HL-60 (cell line): ENCODE measurements at regions not wholly inside any gene's neighbourhood (a gene's known extent, or its start where the extent isn't known, plus 50 kb on each side); places are given as distances from the start of the nearest gene placed in this dataset.

Experiments
- DNase-seq, 2 experiments: peaks; one replicate each; pipeline ENCODE4 v3.0.0-alpha.2; 2010 to 2020; ENCODE audit warnings: low read depth in 1 of 2, low spot score in 1 of 2
- H3K27ac ChIP-seq: fragments of 250-450 bp; sonication (Bioruptor Pico); replicated peaks from 2 replicates; pipeline ENCODE4 v1.5.1; 2020; ENCODE audit warnings: mild to moderate bottlenecking, moderate library complexity
- H3K27me3 ChIP-seq: fragments of 250-450 bp; sonication (Bioruptor Pico); 2 replicates; pipeline ENCODE4 v1.5.1; 2021; ENCODE audit warnings: mild to moderate bottlenecking, moderate library complexity; ENCODE audit not compliant: insufficient read depth, poor library complexity, severe bottlenecking
- H3K4me3 ChIP-seq: replicated peaks from 2 replicates; pipeline ENCODE4 v1.5.1; 2011; ENCODE audit warnings: mild to moderate bottlenecking, control low read depth, low read length; ENCODE audit not compliant: insufficient read depth
- GABPA ChIP-seq: IDR thresholded peaks from 2 replicates; pipeline ENCODE4 v1.6.1; 2012; ENCODE audit warnings: low read depth
- POLR2AphosphoS5 ChIP-seq: IDR thresholded peaks from 2 replicates; pipeline ENCODE4 v1.6.1; 2012; ENCODE audit warnings: low read depth
- SPI1 ChIP-seq: IDR thresholded peaks from 2 replicates; pipeline ENCODE4 v1.6.1; 2012; ENCODE audit warnings: low read depth, mild to moderate bottlenecking, borderline replicate concordance
- TF ChIP-seq, protein P1 (sequence below): IDR thresholded peaks from 2 replicates; pipeline ENCODE4 v1.6.1; 2012; ENCODE audit warnings: low read depth; ENCODE audit not compliant: insufficient replicate concordance
- TF ChIP-seq, protein P2 (sequence below): IDR thresholded peaks from one replicate; pipeline ENCODE4 v1.5.1; 2011; ENCODE audit warnings: low read length, control low read depth, inconsistent platforms; ENCODE audit not compliant: insufficient read depth

DNA sequence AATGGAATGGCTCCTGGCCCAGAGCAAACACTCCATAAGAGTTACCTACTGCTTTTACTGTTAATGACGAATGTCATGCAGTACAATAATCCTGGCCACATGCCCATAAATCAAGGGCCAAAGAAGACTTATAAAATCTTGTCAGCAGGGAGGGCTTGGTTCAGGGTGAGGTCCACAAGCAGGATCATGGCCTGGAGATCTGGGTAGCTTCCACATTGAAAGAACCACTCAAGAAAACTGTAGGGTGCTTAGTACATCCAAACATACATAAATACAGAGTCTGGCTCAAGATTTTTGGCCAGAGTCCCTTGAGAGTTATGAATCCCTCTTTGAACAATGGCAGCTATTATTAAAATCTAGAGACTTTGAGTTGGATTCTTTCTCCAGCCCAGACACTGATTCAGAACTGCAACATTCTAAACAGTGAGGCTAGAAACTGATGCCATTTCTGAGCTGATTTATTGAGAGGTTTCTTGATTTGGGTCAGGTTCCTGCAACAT lies 188.7 kb downstream of the CDC5L start:
- TF ChIP-seq GABPA: no peak
- Histone ChIP-seq H3K4me3 (no peak overlapping the region), H3K27ac (no peak overlapping the region), H3K27me3 (no peaks in the 10 kb centered on the region)
- no peak for DNase-seq

DNA sequence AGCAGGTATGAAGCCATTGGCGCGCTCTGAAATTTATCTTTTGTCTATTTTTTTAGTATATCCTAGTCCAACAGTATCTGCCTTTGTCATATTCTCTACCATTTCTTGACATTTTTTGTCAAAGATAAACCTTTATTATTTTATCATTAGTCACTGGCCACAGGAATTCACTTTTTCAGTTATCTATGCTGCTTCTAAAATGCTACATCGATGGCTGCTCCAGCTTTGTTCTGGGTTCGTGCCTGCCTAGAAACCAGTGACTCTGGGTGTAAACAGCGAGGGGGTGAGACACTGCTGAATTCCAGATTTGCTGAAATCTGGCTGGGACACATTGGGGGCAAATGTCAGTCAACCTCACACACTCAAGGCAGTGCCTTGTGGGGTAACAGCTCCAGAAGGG lies 193.4 kb downstream of the CDC5L start:
- no peak for DNase-seq
- Histone ChIP-seq H3K27me3 (peaks cover 2% of the 10 kb centered on the region), H3K4me3 (no peak overlapping the region), H3K27ac (no peak overlapping the region)
- TF ChIP-seq GABPA: no peak
- TF ChIP-seq, protein P1, sequence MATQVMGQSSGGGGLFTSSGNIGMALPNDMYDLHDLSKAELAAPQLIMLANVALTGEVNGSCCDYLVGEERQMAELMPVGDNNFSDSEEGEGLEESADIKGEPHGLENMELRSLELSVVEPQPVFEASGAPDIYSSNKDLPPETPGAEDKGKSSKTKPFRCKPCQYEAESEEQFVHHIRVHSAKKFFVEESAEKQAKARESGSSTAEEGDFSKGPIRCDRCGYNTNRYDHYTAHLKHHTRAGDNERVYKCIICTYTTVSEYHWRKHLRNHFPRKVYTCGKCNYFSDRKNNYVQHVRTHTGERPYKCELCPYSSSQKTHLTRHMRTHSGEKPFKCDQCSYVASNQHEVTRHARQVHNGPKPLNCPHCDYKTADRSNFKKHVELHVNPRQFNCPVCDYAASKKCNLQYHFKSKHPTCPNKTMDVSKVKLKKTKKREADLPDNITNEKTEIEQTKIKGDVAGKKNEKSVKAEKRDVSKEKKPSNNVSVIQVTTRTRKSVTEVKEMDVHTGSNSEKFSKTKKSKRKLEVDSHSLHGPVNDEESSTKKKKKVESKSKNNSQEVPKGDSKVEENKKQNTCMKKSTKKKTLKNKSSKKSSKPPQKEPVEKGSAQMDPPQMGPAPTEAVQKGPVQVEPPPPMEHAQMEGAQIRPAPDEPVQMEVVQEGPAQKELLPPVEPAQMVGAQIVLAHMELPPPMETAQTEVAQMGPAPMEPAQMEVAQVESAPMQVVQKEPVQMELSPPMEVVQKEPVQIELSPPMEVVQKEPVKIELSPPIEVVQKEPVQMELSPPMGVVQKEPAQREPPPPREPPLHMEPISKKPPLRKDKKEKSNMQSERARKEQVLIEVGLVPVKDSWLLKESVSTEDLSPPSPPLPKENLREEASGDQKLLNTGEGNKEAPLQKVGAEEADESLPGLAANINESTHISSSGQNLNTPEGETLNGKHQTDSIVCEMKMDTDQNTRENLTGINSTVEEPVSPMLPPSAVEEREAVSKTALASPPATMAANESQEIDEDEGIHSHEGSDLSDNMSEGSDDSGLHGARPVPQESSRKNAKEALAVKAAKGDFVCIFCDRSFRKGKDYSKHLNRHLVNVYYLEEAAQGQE: no peak
- no peak for TF ChIP-seq SPI1
- TF ChIP-seq, protein P2, sequence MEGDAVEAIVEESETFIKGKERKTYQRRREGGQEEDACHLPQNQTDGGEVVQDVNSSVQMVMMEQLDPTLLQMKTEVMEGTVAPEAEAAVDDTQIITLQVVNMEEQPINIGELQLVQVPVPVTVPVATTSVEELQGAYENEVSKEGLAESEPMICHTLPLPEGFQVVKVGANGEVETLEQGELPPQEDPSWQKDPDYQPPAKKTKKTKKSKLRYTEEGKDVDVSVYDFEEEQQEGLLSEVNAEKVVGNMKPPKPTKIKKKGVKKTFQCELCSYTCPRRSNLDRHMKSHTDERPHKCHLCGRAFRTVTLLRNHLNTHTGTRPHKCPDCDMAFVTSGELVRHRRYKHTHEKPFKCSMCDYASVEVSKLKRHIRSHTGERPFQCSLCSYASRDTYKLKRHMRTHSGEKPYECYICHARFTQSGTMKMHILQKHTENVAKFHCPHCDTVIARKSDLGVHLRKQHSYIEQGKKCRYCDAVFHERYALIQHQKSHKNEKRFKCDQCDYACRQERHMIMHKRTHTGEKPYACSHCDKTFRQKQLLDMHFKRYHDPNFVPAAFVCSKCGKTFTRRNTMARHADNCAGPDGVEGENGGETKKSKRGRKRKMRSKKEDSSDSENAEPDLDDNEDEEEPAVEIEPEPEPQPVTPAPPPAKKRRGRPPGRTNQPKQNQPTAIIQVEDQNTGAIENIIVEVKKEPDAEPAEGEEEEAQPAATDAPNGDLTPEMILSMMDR: no peak
- TF ChIP-seq POLR2AphosphoS5: no peak

DNA sequence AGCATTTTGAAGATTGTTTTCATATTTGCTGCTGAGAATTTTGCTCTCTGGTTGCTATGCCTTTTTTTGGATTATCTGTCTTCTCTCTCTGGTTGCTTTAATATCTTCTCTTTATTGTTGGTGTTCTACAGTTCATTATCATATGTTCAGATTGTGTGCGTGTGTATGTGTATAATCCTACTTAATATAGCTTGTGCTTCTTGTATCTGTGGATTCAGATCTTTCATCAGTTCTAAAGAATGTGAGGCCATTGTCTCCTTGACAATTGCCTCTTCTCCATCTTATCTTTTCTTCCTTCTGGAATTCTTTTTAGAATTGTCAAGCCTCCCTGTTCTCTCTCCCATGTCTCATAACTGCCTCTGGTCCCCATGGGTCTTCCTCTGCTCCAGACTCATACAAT lies 195.4 kb downstream of the CDC5L start:
- TF ChIP-seq POLR2AphosphoS5 (no peak), SPI1 (no peak), GABPA (no peak)
- TF ChIP-seq, protein P2: no peak
- TF ChIP-seq, protein P1: no peak
- no peak for DNase-seq

DNA sequence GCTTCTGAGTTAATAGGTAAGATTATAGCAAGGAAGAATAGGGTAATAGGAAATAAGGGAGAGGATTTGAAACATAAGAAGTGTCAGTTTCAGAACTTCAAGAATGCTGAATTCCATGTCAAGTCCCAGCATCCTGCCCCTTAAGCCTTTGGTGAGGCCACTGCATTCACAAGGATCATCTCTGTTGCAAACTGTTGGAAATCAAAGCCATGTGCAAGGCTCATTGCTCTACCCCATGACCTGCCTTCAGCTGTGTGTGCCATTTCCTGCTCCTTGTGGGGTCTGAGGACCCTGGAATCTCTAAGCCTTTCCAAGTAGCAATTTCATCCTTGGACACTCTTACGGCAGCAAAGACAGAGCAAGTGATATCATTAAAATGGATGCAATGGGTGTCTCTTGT lies 203.0 kb downstream of the CDC5L start:
- TF ChIP-seq GABPA (no peak), POLR2AphosphoS5 (no peak), SPI1 (no peak)
- TF ChIP-seq, protein P1: no peak
- TF ChIP-seq, protein P2: no peak
- H3K27me3 ChIP-seq: no peaks in the 10 kb centered on the region
- H3K27ac ChIP-seq: no peak overlapping the region
- no peak for DNase-seq
- no peak overlapping the region for H3K4me3 ChIP-seq

More for the DNA sequence above, 195.4 kb downstream of the CDC5L start:
- Histone ChIP-seq H3K27ac (no peak overlapping the region), H3K4me3 (no peak overlapping the region), H3K27me3 (peaks cover 2% of the 10 kb centered on the region)
